Neural cell (in vitro differentiated cells): ENCODE measurements at regions not wholly inside any gene's neighbourhood (a gene's known extent, or its start where the extent isn't known, plus 50 kb on each side); places are given as distances from the start of the nearest gene placed in this dataset.

Source experiments
- H2AFZ ChIP-seq: fragments of 200-600, 300-800 bp; sonication (generic), shearing (Covaris generic); 2 replicates; pipeline ENCODE4 v1.6.0; 2014; ENCODE audit warnings: low read depth, mild to moderate bottlenecking, antibody characterized with exemption, low read length, moderate library complexity
- H3F3A ChIP-seq: fragments of 200-600 bp; shearing (Covaris generic); 2 replicates; pipeline ENCODE4 v1.6.1; 2016; ENCODE audit warnings: mild to moderate bottlenecking, moderate library complexity, mixed read lengths, antibody characterized with exemption, low read length; ENCODE audit not compliant: insufficient read depth, poor library complexity, severe bottlenecking
- H3K27ac ChIP-seq: fragments of 200-600, 300-800 bp; sonication (generic), shearing (Covaris generic); 2 replicates; pipeline ENCODE4 v1.5.1; 2014; ENCODE audit warnings: mild to moderate bottlenecking, low read length, moderate library complexity
- H3K27me3 ChIP-seq: fragments of 300-800, 200-600 bp; sonication (generic), shearing (Covaris generic); 2 replicates; pipeline ENCODE4 v1.6.0; 2014; ENCODE audit warnings: mild to moderate bottlenecking, low read depth, low read length, moderate library complexity; ENCODE audit not compliant: insufficient read depth
- H3K36me3 ChIP-seq: fragments of 300-800, 200-600 bp; sonication (generic), shearing (Covaris generic); 2 replicates; pipeline ENCODE4 v1.5.1; 2014; ENCODE audit warnings: mild to moderate bottlenecking, antibody characterized with exemption, low read length, moderate library complexity; ENCODE audit not compliant: insufficient read depth
- H3K4me2 ChIP-seq: fragments of 300-800, 200-600 bp; sonication (generic), shearing (Covaris generic); 2 replicates; pipeline ENCODE4 v1.6.0; 2014; ENCODE audit warnings: mild to moderate bottlenecking, low read length
- H3K4me3 ChIP-seq: fragments of 300-800, 200-600 bp; sonication (generic), shearing (Covaris generic); 2 replicates; pipeline ENCODE4 v1.5.1; 2014; ENCODE audit warnings: mild to moderate bottlenecking, low read length, moderate library complexity
- H3K79me2 ChIP-seq: fragments of 200-600 bp; shearing (Covaris generic); replicated peaks from 2 replicates; pipeline ENCODE4 v1.6.0; 2014; ENCODE audit warnings: mild to moderate bottlenecking, low read length, moderate library complexity; ENCODE audit not compliant: insufficient read depth
- H3K9ac ChIP-seq: fragments of 300-800, 200-600 bp; sonication (generic), shearing (Covaris generic); 2 replicates; pipeline ENCODE4 v1.6.1; 2016; ENCODE audit warnings: mild to moderate bottlenecking, low read length, mixed read lengths
- H3K9me2 ChIP-seq: fragments of 200-600 bp; shearing (Covaris generic); 2 replicates; pipeline ENCODE4 v1.6.1; 2016; ENCODE audit warnings: mild to moderate bottlenecking, low read length, mixed read lengths; ENCODE audit not compliant: insufficient read depth
- H3K9me3 ChIP-seq: fragments of 200-600, 300-800 bp; sonication (generic), shearing (Covaris generic); 2 replicates; pipeline ENCODE4 v1.6.1; 2016; ENCODE audit warnings: mild to moderate bottlenecking, mixed run types, low read length, moderate library complexity, mixed read lengths
- H4K20me1 ChIP-seq: fragments of 200-600 bp; shearing (Covaris generic); 2 replicates; pipeline ENCODE4 v1.6.1; 2016; ENCODE audit warnings: mild to moderate bottlenecking, mixed run types; ENCODE audit not compliant: insufficient read depth
- EP300 ChIP-seq: fragments of 450-650 bp; conservative IDR thresholded peaks from 2 replicates; pipeline ENCODE4 v1.6.1; 2014; ENCODE audit warnings: antibody characterized with exemption, mild to moderate bottlenecking, moderate library complexity; ENCODE audit not compliant: poor library complexity, severe bottlenecking
- EZH2 ChIP-seq: fragments of 200-600, 300-800 bp; shearing (Covaris generic), sonication (generic); IDR thresholded peaks from 2 replicates; pipeline ENCODE4 v1.6.1; 2014; ENCODE audit warnings: antibody characterized with exemption, low read length, borderline replicate concordance, mild to moderate bottlenecking; ENCODE audit not compliant: insufficient read depth, poor library complexity, severe bottlenecking
- MXI1 ChIP-seq: fragments of 450-650 bp; conservative IDR thresholded peaks from 2 replicates; pipeline ENCODE4 v1.6.1; 2014; ENCODE audit warnings: antibody characterized with exemption, mild to moderate bottlenecking; ENCODE audit not compliant: poor library complexity, severe bottlenecking
- POLR2AphosphoS5 ChIP-seq: IDR thresholded peaks from 2 replicates; pipeline ENCODE4 v1.6.1; 2012
- RAD21 ChIP-seq: fragments of 450-650 bp; conservative IDR thresholded peaks from 2 replicates; pipeline ENCODE4 v1.6.1; 2014; ENCODE audit warnings: antibody characterized with exemption, mild to moderate bottlenecking, moderate library complexity
- SMC3 ChIP-seq: fragments of 450-650 bp; conservative IDR thresholded peaks from 2 replicates; pipeline ENCODE4 v1.6.1; 2014; ENCODE audit warnings: antibody characterized with exemption, mild to moderate bottlenecking, moderate library complexity; ENCODE audit not compliant: poor library complexity
- TAF1 ChIP-seq: IDR thresholded peaks from 2 replicates; pipeline ENCODE4 v1.6.1; 2012; ENCODE audit warnings: low read depth
- TF ChIP-seq, protein P1 (sequence below): IDR thresholded peaks from 2 replicates; pipeline ENCODE4 v1.6.1; 2012; ENCODE audit warnings: borderline replicate concordance
- TF ChIP-seq, protein P2 (sequence below): fragments of 450-650 bp; IDR thresholded peaks from 2 replicates; pipeline ENCODE4 v1.5.1; 2014; ENCODE audit warnings: antibody characterized with exemption, mild to moderate bottlenecking, moderate library complexity; ENCODE audit not compliant: poor library complexity, severe bottlenecking

DNA sequence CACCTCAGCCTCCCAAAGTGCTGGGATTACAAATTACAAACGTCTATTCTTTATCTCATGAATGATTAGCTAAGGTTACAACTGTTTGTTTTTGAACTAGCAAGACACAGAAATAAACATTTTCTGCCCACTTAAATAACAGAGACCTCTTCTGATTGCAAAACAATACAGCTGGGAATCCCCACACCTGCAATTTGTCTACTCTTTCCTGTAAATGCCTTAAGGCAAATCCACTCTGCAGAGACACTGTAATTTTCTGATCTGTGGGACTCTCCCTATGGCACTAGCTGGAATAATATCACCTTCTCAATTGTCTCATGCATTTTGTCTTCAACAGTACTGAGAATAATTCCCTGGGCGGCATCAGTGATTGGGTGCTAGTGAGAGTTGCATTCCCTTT is 149.3 kb upstream of the FAM3C start:
- H3K27me3 ChIP-seq: no peaks in the 10 kb centered on the region
- H3F3A ChIP-seq: no peaks in the 10 kb centered on the region
- H2AFZ ChIP-seq: no peak overlapping the region
- no peak overlapping the region for H3K27ac ChIP-seq
- no peak for TF ChIP-seq TAF1
- no peaks in the 10 kb centered on the region for H3K9me2 ChIP-seq
- H3K9me3 ChIP-seq: no peaks in the 10 kb centered on the region
- H3K4me2 ChIP-seq: no peak overlapping the region
- no peaks in the 10 kb centered on the region for H4K20me1 ChIP-seq
- no peak overlapping the region for H3K4me3 ChIP-seq
- no peaks in the 10 kb centered on the region for H3K36me3 ChIP-seq
- no peaks in the 10 kb centered on the region for H3K79me2 ChIP-seq
- H3K9ac ChIP-seq: no peak overlapping the region

- TF ChIP-seq EP300 (no peak), POLR2AphosphoS5 (no peak), RAD21 (no peak), EZH2 (no peak), TAF1 (no peak), MXI1 (no peak), SMC3 (no peak)
- TF ChIP-seq, protein P1, sequence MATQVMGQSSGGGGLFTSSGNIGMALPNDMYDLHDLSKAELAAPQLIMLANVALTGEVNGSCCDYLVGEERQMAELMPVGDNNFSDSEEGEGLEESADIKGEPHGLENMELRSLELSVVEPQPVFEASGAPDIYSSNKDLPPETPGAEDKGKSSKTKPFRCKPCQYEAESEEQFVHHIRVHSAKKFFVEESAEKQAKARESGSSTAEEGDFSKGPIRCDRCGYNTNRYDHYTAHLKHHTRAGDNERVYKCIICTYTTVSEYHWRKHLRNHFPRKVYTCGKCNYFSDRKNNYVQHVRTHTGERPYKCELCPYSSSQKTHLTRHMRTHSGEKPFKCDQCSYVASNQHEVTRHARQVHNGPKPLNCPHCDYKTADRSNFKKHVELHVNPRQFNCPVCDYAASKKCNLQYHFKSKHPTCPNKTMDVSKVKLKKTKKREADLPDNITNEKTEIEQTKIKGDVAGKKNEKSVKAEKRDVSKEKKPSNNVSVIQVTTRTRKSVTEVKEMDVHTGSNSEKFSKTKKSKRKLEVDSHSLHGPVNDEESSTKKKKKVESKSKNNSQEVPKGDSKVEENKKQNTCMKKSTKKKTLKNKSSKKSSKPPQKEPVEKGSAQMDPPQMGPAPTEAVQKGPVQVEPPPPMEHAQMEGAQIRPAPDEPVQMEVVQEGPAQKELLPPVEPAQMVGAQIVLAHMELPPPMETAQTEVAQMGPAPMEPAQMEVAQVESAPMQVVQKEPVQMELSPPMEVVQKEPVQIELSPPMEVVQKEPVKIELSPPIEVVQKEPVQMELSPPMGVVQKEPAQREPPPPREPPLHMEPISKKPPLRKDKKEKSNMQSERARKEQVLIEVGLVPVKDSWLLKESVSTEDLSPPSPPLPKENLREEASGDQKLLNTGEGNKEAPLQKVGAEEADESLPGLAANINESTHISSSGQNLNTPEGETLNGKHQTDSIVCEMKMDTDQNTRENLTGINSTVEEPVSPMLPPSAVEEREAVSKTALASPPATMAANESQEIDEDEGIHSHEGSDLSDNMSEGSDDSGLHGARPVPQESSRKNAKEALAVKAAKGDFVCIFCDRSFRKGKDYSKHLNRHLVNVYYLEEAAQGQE: no peak
- TF ChIP-seq, protein P2, sequence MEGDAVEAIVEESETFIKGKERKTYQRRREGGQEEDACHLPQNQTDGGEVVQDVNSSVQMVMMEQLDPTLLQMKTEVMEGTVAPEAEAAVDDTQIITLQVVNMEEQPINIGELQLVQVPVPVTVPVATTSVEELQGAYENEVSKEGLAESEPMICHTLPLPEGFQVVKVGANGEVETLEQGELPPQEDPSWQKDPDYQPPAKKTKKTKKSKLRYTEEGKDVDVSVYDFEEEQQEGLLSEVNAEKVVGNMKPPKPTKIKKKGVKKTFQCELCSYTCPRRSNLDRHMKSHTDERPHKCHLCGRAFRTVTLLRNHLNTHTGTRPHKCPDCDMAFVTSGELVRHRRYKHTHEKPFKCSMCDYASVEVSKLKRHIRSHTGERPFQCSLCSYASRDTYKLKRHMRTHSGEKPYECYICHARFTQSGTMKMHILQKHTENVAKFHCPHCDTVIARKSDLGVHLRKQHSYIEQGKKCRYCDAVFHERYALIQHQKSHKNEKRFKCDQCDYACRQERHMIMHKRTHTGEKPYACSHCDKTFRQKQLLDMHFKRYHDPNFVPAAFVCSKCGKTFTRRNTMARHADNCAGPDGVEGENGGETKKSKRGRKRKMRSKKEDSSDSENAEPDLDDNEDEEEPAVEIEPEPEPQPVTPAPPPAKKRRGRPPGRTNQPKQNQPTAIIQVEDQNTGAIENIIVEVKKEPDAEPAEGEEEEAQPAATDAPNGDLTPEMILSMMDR: no peak
- no peaks in the 10 kb centered on the region for H3K36me3 ChIP-seq
- no peak overlapping the region for H3K4me2 ChIP-seq
Observed at GRCh38 chr7:121544726-121545125, 148.6 kb upstream of the FAM3C start.

DNA sequence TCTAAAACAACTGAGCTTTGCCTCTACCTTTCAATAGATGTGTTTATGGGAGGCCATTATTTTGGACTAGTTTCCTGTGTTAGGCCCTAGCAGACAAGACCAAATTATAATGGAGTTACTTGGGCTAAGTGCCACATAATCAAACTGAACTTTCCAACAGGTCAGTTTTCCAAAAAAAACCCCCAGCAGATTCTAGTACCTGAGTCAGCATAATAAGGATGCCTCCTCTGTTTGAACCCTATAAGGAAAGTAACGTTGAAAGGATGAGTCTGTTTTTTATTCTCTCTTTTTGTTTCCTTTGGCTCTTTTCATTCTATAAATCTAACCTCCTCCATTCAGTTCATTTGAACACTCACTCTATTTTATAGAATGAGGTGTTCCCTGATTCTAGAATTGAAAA is 148.1 kb upstream of the FAM3C start:
- no peaks in the 10 kb centered on the region for H4K20me1 ChIP-seq
- H3K27ac ChIP-seq: no peak overlapping the region
- no peak overlapping the region for H3K4me3 ChIP-seq
- TF ChIP-seq, protein P1: no peak
- TF ChIP-seq TAF1 (no peak), SMC3 (no peak), EP300 (no peak), POLR2AphosphoS5 (no peak), EZH2 (no peak), RAD21 (no peak), MXI1 (no peak)
- TF ChIP-seq, protein P2: no peak
- H3K9me2 ChIP-seq: no peaks in the 10 kb centered on the region
- H3K9me3 ChIP-seq: no peaks in the 10 kb centered on the region
- H3K36me3 ChIP-seq: no peaks in the 10 kb centered on the region
- no peaks in the 10 kb centered on the region for H3K27me3 ChIP-seq
- no peak overlapping the region for H3K9ac ChIP-seq
- H2AFZ ChIP-seq: no peak overlapping the region
- H3F3A ChIP-seq: no peaks in the 10 kb centered on the region
- no peaks in the 10 kb centered on the region for H3K79me2 ChIP-seq
- no peak overlapping the region for H3K4me2 ChIP-seq

More at GRCh38 chr7:121544726-121545125, 148.6 kb upstream of the FAM3C start:
- H3K79me2 ChIP-seq: no peaks in the 10 kb centered on the region
- H2AFZ ChIP-seq: no peak overlapping the region
- no peaks in the 10 kb centered on the region for H3K27me3 ChIP-seq
- no peaks in the 10 kb centered on the region for H3K9me3 ChIP-seq
- no peaks in the 10 kb centered on the region for H4K20me1 ChIP-seq
- H3K27ac ChIP-seq: no peak overlapping the region
- H3F3A ChIP-seq: no peaks in the 10 kb centered on the region
- H3K9me2 ChIP-seq: no peaks in the 10 kb centered on the region
- no peak overlapping the region for H3K9ac ChIP-seq
- H3K4me3 ChIP-seq: no peak overlapping the region
